Keratinocyte (primary cell): ENCODE measurements at regions not wholly inside any gene's neighbourhood (a gene's known extent, or its start where the extent isn't known, plus 50 kb on each side); places are given as distances from the start of the nearest gene placed in this dataset.

Experiments used
- DNase-seq: peaks from one replicate; pipeline ENCODE4 v3.0.0-alpha.2; 2011; ENCODE audit warnings: low read depth, missing footprints, low spot score
- FAIRE-seq: peaks from 2 replicates; lab custom pipeline; 2011; peaks lifted over from hg19 to GRCh38; lab: Jason Lieb, UNC
- H2AFZ ChIP-seq: 2 replicates; pipeline ENCODE4 v1.6.0; 2012; ENCODE audit warnings: low read length, control low read depth, inconsistent platforms; ENCODE audit not compliant: control insufficient read depth
- H3K27ac ChIP-seq: 2 replicates; pipeline ENCODE4 v1.5.1; 2011; ENCODE audit warnings: low read length; ENCODE audit not compliant: control insufficient read depth, insufficient read depth
- H3K27me3 ChIP-seq: 3 replicates; pipeline ENCODE4 v1.6.0; 2011; ENCODE audit warnings: low read length; ENCODE audit not compliant: control insufficient read depth, insufficient read depth; ENCODE audit errors: extremely low read depth
- H3K36me3 ChIP-seq, 2 experiments: 2 replicates in 1 of 2; 3 replicates in 1 of 2; pipeline ENCODE4 v1.5.1; 2011; ENCODE audit warnings: low read length in 2 of 2, mild to moderate bottlenecking in 1 of 2; ENCODE audit not compliant: control insufficient read depth in 2 of 2, insufficient read depth in 2 of 2; ENCODE audit errors: extremely low read depth in 1 of 2
- H3K4me1 ChIP-seq: 3 replicates; pipeline ENCODE4 v1.5.1; 2011; ENCODE audit warnings: low read length; ENCODE audit not compliant: control insufficient read depth, insufficient read depth; ENCODE audit errors: extremely low read depth
- H3K4me2 ChIP-seq: 3 replicates; pipeline ENCODE4 v1.6.0; 2011; ENCODE audit warnings: low read depth, low read length; ENCODE audit not compliant: control insufficient read depth, insufficient read depth; ENCODE audit errors: extremely low read depth
- H3K4me3 ChIP-seq, 3 experiments: fragments of 200-600 bp in 1 of 3; sonication (generic) in 1 of 3; 2 replicates in 2 of 3; 3 replicates in 1 of 3; pipeline ENCODE4 v1.5.1; 2011 to 2016; ENCODE audit warnings: low read length in 3 of 3, mild to moderate bottlenecking in 3 of 3, control low read depth in 2 of 3, inconsistent platforms in 1 of 3, low read depth in 1 of 3, mixed read lengths in 1 of 3, mixed run types in 1 of 3, moderate library complexity in 1 of 3; ENCODE audit not compliant: control insufficient read depth in 2 of 3, insufficient read depth in 2 of 3; ENCODE audit errors: extremely low read depth in 1 of 3
- H3K79me2 ChIP-seq: 2 replicates; pipeline ENCODE4 v1.6.0; 2012; ENCODE audit warnings: low read length; ENCODE audit not compliant: control insufficient read depth, insufficient read depth
- H3K9ac ChIP-seq: 3 replicates; pipeline ENCODE4 v1.6.0; 2011; ENCODE audit warnings: low read length; ENCODE audit not compliant: control insufficient read depth, insufficient read depth; ENCODE audit errors: extremely low read depth
- H3K9me1 ChIP-seq: 3 replicates; pipeline ENCODE4 v1.6.0; 2011; ENCODE audit warnings: low read length; ENCODE audit not compliant: control insufficient read depth, insufficient read depth; ENCODE audit errors: extremely low read depth
- H3K9me3 ChIP-seq: 2 replicates; pipeline ENCODE4 v1.5.1; 2012; ENCODE audit warnings: low read depth, low read length; ENCODE audit not compliant: control insufficient read depth
- H4K20me1 ChIP-seq: 3 replicates; pipeline ENCODE4 v1.6.0; 2011; ENCODE audit warnings: low read length; ENCODE audit not compliant: control insufficient read depth, insufficient read depth; ENCODE audit errors: extremely low read depth
- EZH2 ChIP-seq: IDR thresholded peaks from one replicate; pipeline ENCODE4 v1.6.1; 2012; ENCODE audit warnings: inconsistent platforms, mild to moderate bottlenecking, low read length, moderate library complexity
- dilution Hi-C: fragments of 300-500 bp; cut with MboI; formaldehyde crosslinking; loops from one replicate; pipeline ENCODE4 v1.7.0; 2020; ENCODE audit warnings: low sequenced_read_pairs; ENCODE audit not compliant: extremely low pct_ligation_motif_present
- TF ChIP-seq, protein P1 (sequence below), 3 experiments: IDR thresholded peaks in 1 of 3; conservative IDR thresholded peaks in 1 of 3; optimal IDR thresholded peaks in 1 of 3; 2 replicates in 2 of 3; 3 replicates in 1 of 3; pipeline versions ENCODE3 to v1.5.1; 2011; ENCODE audit warnings: low read length in 3 of 3, mild to moderate bottlenecking in 3 of 3, moderate library complexity in 2 of 3, control low read depth in 1 of 3, inconsistent platforms in 1 of 3; ENCODE audit not compliant: insufficient read depth in 2 of 3; ENCODE audit errors: extremely low read depth in 1 of 3

DNA sequence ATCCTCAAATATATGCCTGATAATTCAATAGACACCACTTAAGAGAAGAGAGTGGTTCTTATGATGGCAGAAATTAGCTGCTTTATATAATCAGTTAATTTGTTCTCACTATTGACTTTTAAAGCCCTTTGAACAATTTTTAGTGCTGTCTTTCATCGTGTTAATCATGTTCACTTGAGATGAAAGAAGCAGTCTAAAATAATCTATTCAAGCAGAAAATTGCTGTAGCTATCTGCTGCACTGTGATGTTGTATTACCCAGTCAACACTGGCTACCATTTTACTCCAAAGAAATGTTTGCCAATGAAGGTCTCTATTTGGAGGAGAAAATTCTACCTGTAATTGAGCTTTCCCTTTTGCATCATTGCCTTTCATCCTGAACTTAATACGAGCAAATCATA lies 459.8 kb upstream of the FSIP2 start:
- Histone ChIP-seq H3K36me3 (no peaks in the 10 kb centered on the region), H3K4me3 (no peak overlapping the region), H3K4me2 (no peak overlapping the region), H3K27me3 (no peaks in the 10 kb centered on the region), H4K20me1 (no peaks in the 10 kb centered on the region), H3K9me3 (no peaks in the 10 kb centered on the region), H3K79me2 (no peaks in the 10 kb centered on the region), H3K9me1 (no peaks in the 10 kb centered on the region), H3K9ac (no peak overlapping the region), H3K4me1 (no peaks in the 10 kb centered on the region), H2AFZ (no peak overlapping the region), H3K27ac (no peak overlapping the region)
- dilution Hi-C loops = no loop called here
- no peak for FAIRE-seq
- DNase-seq = no peak
- no peak for TF ChIP-seq EZH2
- TF ChIP-seq, protein P1, sequence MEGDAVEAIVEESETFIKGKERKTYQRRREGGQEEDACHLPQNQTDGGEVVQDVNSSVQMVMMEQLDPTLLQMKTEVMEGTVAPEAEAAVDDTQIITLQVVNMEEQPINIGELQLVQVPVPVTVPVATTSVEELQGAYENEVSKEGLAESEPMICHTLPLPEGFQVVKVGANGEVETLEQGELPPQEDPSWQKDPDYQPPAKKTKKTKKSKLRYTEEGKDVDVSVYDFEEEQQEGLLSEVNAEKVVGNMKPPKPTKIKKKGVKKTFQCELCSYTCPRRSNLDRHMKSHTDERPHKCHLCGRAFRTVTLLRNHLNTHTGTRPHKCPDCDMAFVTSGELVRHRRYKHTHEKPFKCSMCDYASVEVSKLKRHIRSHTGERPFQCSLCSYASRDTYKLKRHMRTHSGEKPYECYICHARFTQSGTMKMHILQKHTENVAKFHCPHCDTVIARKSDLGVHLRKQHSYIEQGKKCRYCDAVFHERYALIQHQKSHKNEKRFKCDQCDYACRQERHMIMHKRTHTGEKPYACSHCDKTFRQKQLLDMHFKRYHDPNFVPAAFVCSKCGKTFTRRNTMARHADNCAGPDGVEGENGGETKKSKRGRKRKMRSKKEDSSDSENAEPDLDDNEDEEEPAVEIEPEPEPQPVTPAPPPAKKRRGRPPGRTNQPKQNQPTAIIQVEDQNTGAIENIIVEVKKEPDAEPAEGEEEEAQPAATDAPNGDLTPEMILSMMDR (optimal IDR thresholded peaks at IDR 0.05 in 1 of 3, IDR thresholded peaks at IDR 0.05 in 1 of 3, conservative IDR thresholded peaks at IDR 0.05 in 1 of 3; ENCODE audit: extremely low read depth in 1 of 3, insufficient read depth in 2 of 3, low read length in 3 of 3) = no peak

- Histone ChIP-seq H4K20me1 (no peaks in the 10 kb centered on the region), H3K27ac (no peak overlapping the region), H3K4me3 (no peak overlapping the region), H3K9me3 (no peaks in the 10 kb centered on the region), H3K4me1 (no peaks in the 10 kb centered on the region), H2AFZ (no peak overlapping the region), H3K27me3 (no peaks in the 10 kb centered on the region), H3K9ac (no peak overlapping the region), H3K4me2 (no peak overlapping the region), H3K79me2 (no peaks in the 10 kb centered on the region), H3K9me1 (no peaks in the 10 kb centered on the region), H3K36me3 (no peaks in the 10 kb centered on the region)
- TF ChIP-seq, protein P1 (optimal IDR thresholded peaks at IDR 0.05 in 1 of 3, IDR thresholded peaks at IDR 0.05 in 1 of 3, conservative IDR thresholded peaks at IDR 0.05 in 1 of 3; ENCODE audit: extremely low read depth in 1 of 3, insufficient read depth in 2 of 3, low read length in 3 of 3) = peak in 2 of 3 experiments; percentile 24 to 28
- no peak for TF ChIP-seq EZH2
- FAIRE-seq = no peak
- dilution Hi-C loops = no loop called here
- DNase-seq = no peak
Observed at GRCh38 chr2:185279999-185280398, 458.6 kb upstream of the FSIP2 start.
